Choroid plexus epithelial cell (primary cell): ENCODE measurements at regions not wholly inside any gene's neighbourhood (a gene's known extent, or its start where the extent isn't known, plus 50 kb on each side); places are given as distances from the start of the nearest gene placed in this dataset.

Experiments
- DNase-seq: peaks from one replicate; pipeline ENCODE4 v3.0.0-alpha.2; 2010; ENCODE audit warnings: low read depth
- H3K4me3 ChIP-seq: 2 replicates; pipeline ENCODE4 v1.5.1; 2011; ENCODE audit warnings: low read depth, mild to moderate bottlenecking, control low read depth, low read length, moderate library complexity
- CTCF ChIP-seq: conservative IDR thresholded peaks from 2 replicates; pipeline ENCODE4 v1.5.1; 2011; ENCODE audit warnings: low read depth, mild to moderate bottlenecking, control low read depth, inconsistent platforms, low read length, moderate library complexity

GRCh38 chrX:100477958-100478357 lies 67.9 kb upstream of the PCDH19 start:
- no peak for TF ChIP-seq CTCF
- no peak for DNase-seq
- H3K4me3 ChIP-seq: no peak overlapping the region

- no peak overlapping the region for H3K4me3 ChIP-seq
- no peak for DNase-seq
- TF ChIP-seq CTCF: no peak
Measured at GRCh38 chrX:100477467-100477866, 67.4 kb upstream of the PCDH19 start.
